ENCODE measurements at regions not wholly inside any gene's neighbourhood (a gene's known extent, or its start where the extent isn't known, plus 50 kb on each side); places are given as distances from the start of the nearest gene placed in this dataset.

DNA sequence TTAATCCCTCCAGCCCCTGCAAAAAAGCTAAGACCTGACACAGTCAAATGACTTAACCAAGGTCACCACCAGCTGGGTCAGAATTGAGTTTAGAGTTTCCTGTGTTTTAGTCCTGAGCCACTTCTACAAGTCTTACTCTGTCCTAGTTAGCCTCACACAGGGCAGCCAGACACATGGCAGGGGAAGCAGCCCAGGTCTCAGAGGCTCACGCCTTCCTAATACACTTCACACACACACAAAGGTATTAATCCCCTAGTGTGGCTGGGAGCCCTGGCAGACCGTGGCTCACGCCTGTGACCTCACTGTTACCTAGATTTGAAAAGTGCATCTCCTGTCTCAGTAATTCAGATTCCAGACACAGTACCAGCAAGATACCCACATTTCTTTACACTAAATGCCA, 77.4 kb upstream of the WWC1 start:
- TF ChIP-seq, protein P1, sequence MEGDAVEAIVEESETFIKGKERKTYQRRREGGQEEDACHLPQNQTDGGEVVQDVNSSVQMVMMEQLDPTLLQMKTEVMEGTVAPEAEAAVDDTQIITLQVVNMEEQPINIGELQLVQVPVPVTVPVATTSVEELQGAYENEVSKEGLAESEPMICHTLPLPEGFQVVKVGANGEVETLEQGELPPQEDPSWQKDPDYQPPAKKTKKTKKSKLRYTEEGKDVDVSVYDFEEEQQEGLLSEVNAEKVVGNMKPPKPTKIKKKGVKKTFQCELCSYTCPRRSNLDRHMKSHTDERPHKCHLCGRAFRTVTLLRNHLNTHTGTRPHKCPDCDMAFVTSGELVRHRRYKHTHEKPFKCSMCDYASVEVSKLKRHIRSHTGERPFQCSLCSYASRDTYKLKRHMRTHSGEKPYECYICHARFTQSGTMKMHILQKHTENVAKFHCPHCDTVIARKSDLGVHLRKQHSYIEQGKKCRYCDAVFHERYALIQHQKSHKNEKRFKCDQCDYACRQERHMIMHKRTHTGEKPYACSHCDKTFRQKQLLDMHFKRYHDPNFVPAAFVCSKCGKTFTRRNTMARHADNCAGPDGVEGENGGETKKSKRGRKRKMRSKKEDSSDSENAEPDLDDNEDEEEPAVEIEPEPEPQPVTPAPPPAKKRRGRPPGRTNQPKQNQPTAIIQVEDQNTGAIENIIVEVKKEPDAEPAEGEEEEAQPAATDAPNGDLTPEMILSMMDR (IDR thresholded peaks at IDR 0.05), result no peak
- no peak for TF ChIP-seq ELF4 (CRISPR knock-in tag; IDR thresholded peaks at IDR 0.05; ENCODE audit: low read depth)
- TF ChIP-seq, protein P2, sequence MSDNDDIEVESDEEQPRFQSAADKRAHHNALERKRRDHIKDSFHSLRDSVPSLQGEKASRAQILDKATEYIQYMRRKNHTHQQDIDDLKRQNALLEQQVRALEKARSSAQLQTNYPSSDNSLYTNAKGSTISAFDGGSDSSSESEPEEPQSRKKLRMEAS (CRISPR knock-in tag; IDR thresholded peaks at IDR 0.05), result no peak
- TF ChIP-seq, protein P3, sequence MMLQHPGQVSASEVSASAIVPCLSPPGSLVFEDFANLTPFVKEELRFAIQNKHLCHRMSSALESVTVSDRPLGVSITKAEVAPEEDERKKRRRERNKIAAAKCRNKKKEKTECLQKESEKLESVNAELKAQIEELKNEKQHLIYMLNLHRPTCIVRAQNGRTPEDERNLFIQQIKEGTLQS (CRISPR knock-in tag; conservative IDR thresholded peaks at IDR 0.05), result no peak
- no peak for TF ChIP-seq MYBL2 (CRISPR knock-in tag; IDR thresholded peaks at IDR 0.05)
- TF ChIP-seq, protein P4, sequence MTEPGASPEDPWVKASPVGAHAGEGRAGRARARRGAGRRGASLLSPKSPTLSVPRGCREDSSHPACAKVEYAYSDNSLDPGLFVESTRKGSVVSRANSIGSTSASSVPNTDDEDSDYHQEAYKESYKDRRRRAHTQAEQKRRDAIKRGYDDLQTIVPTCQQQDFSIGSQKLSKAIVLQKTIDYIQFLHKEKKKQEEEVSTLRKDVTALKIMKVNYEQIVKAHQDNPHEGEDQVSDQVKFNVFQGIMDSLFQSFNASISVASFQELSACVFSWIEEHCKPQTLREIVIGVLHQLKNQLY (CRISPR knock-in tag; IDR thresholded peaks at IDR 0.05), result no peak
- no peak for TF ChIP-seq ATF1 (CRISPR knock-in tag; IDR thresholded peaks at IDR 0.05)
- TF ChIP-seq, protein P5, sequence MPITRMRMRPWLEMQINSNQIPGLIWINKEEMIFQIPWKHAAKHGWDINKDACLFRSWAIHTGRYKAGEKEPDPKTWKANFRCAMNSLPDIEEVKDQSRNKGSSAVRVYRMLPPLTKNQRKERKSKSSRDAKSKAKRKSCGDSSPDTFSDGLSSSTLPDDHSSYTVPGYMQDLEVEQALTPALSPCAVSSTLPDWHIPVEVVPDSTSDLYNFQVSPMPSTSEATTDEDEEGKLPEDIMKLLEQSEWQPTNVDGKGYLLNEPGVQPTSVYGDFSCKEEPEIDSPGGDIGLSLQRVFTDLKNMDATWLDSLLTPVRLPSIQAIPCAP (CRISPR knock-in tag; IDR thresholded peaks at IDR 0.05), result no peak
